SK-N-SH treated with all-trans-retinoic acid at 6 μM for 48 hours (cell line): ENCODE measurements at regions not wholly inside any gene's neighbourhood (a gene's known extent, or its start where the extent isn't known, plus 50 kb on each side); places are given as distances from the start of the nearest gene placed in this dataset.

Experiments
- ATAC-seq: fragments of 200-7000 bp; cut with Tn5 transposase; 3 replicates; pipeline ENCODE4 v1.9.1; 2020; ENCODE audit warnings: mild to moderate bottlenecking, moderate library complexity
- ARNTL ChIP-seq: fragments of 450-650 bp; formaldehyde crosslinking; IDR thresholded peaks from 2 replicates; pipeline ENCODE4 v1.5.0; 2020; ENCODE audit warnings: low read depth, mild to moderate bottlenecking, moderate library complexity, borderline replicate concordance
- BACH2 ChIP-seq: fragments of 250-450 bp; sonication (Bioruptor Pico); IDR thresholded peaks from 2 replicates; pipeline ENCODE4 v1.9.0; 2021; ENCODE audit warnings: mild to moderate bottlenecking, borderline replicate concordance
- CREB5 ChIP-seq: fragments of 250-450 bp; sonication (Bioruptor Pico); IDR thresholded peaks from 2 replicates; pipeline ENCODE4 v1.5.1; 2020; ENCODE audit warnings: low read depth, mild to moderate bottlenecking, moderate library complexity
- CSDC2 ChIP-seq: fragments of 250-450 bp; sonication (Bioruptor Pico); IDR thresholded peaks from 2 replicates; pipeline ENCODE4 v1.5.0; 2020; ENCODE audit warnings: mild to moderate bottlenecking, moderate library complexity
- CSRNP3 ChIP-seq: fragments of 250-450 bp; sonication (Bioruptor Pico); IDR thresholded peaks from 2 replicates; pipeline ENCODE4 v1.5.1; 2021; ENCODE audit warnings: mild to moderate bottlenecking, moderate library complexity
- ESRRG ChIP-seq: fragments of 250-450 bp; sonication (Bioruptor Pico); IDR thresholded peaks from 2 replicates; pipeline ENCODE4 v1.6.1; 2021; ENCODE audit warnings: mild to moderate bottlenecking
- GLIS3 ChIP-seq: fragments of 250-450 bp; sonication (Bioruptor Pico); IDR thresholded peaks from 2 replicates; pipeline ENCODE4 v1.5.0; 2020; ENCODE audit warnings: mild to moderate bottlenecking, moderate library complexity
- ISL1 ChIP-seq: fragments of 250-450 bp; sonication (Bioruptor Pico); IDR thresholded peaks from 2 replicates; pipeline ENCODE4 v2.1.2; 2022; ENCODE audit warnings: mild to moderate bottlenecking, moderate library complexity
- OSR1 ChIP-seq: fragments of 250-450 bp; sonication (Bioruptor Pico); IDR thresholded peaks from 2 replicates; pipeline ENCODE4 v1.8.0; 2022; ENCODE audit warnings: moderate library complexity, mild to moderate bottlenecking, inconsistent platforms
- PATZ1 ChIP-seq: fragments of 250-450 bp; sonication (Bioruptor Pico); IDR thresholded peaks from 2 replicates; pipeline ENCODE4 v1.8.0; 2020; ENCODE audit warnings: mild to moderate bottlenecking, moderate library complexity, borderline replicate concordance
- POU6F1 ChIP-seq: fragments of 250-450 bp; sonication (Bioruptor Pico); IDR thresholded peaks from 2 replicates; pipeline ENCODE4 v1.8.0; 2021; ENCODE audit warnings: low read depth, mild to moderate bottlenecking, moderate library complexity, borderline replicate concordance
- RARB ChIP-seq: fragments of 250-450 bp; sonication (Bioruptor Pico); IDR thresholded peaks from 2 replicates; pipeline ENCODE4 v1.8.0; 2021; ENCODE audit warnings: mild to moderate bottlenecking, moderate library complexity
- SNAI2 ChIP-seq: fragments of 250-450 bp; sonication (Bioruptor Pico); IDR thresholded peaks from 2 replicates; pipeline ENCODE4 v1.5.0; 2020; ENCODE audit warnings: mild to moderate bottlenecking, moderate library complexity
- TCF4 ChIP-seq: fragments of 250-450 bp; sonication (Bioruptor Pico); IDR thresholded peaks from 2 replicates; pipeline ENCODE4 v1.8.0; 2021; ENCODE audit warnings: mild to moderate bottlenecking, moderate library complexity, borderline replicate concordance
- TOX ChIP-seq: fragments of 250-450 bp; sonication (Bioruptor Pico); IDR thresholded peaks from 2 replicates; pipeline ENCODE4 v1.8.0; 2021; ENCODE audit warnings: mild to moderate bottlenecking, moderate library complexity, borderline replicate concordance
- TSHZ2 ChIP-seq: fragments of 250-450 bp; sonication (Bioruptor Pico); IDR thresholded peaks from 2 replicates; pipeline ENCODE4 v1.5.0; 2020; ENCODE audit warnings: mild to moderate bottlenecking, moderate library complexity
- ZC3H10 ChIP-seq: fragments of 250-450 bp; sonication (Bioruptor Pico); IDR thresholded peaks from 2 replicates; pipeline ENCODE4 v1.5.1; 2021; ENCODE audit warnings: mild to moderate bottlenecking, moderate library complexity
- ZFP3 ChIP-seq: fragments of 250-450 bp; sonication (Bioruptor Pico); IDR thresholded peaks from 2 replicates; pipeline ENCODE4 v1.5.0; 2020; ENCODE audit warnings: mild to moderate bottlenecking, moderate library complexity
- ZFP30 ChIP-seq: fragments of 450-650 bp; formaldehyde crosslinking; IDR thresholded peaks from 2 replicates; pipeline ENCODE4 v1.5.0; 2022; ENCODE audit warnings: mild to moderate bottlenecking, moderate library complexity
- ZNF70 ChIP-seq: fragments of 450-650 bp; formaldehyde crosslinking; IDR thresholded peaks from 2 replicates; pipeline ENCODE4 v1.5.0; 2020; ENCODE audit warnings: mild to moderate bottlenecking, moderate library complexity
- ZNF8 ChIP-seq: fragments of 450-650 bp; formaldehyde crosslinking; IDR thresholded peaks from 2 replicates; pipeline ENCODE4 v1.5.0; 2020; ENCODE audit warnings: mild to moderate bottlenecking, moderate library complexity

- TF ChIP-seq TCF4 (CRISPR knock-in tag) (no peak), ZNF8 (CRISPR knock-in tag) (no peak), CREB5 (CRISPR knock-in tag) (no peak), ARNTL (CRISPR knock-in tag) (no peak), BACH2 (CRISPR knock-in tag) (no peak), ZNF70 (CRISPR knock-in tag) (no peak), ESRRG (CRISPR knock-in tag) (no peak)
- no peak for ATAC-seq
Observed at GRCh38 chr1:234704106-234704887, 94.3 kb upstream of the IRF2BP2 start.

- no peak for TF ChIP-seq ZFP30 (CRISPR knock-in tag)
- no peak for TF ChIP-seq TSHZ2
- TF ChIP-seq TOX (CRISPR knock-in tag), result no peak
- no peak for TF ChIP-seq ISL1 (CRISPR knock-in tag)
- TF ChIP-seq OSR1 (CRISPR knock-in tag), result no peak
- no peak for ATAC-seq
Observed at GRCh38 chr1:234702342-234703000, 92.5 kb upstream of the IRF2BP2 start.

- ATAC-seq, result no peak
- TF ChIP-seq ZNF70 (CRISPR knock-in tag), result no peak
- no peak for TF ChIP-seq TSHZ2
- TF ChIP-seq TOX (CRISPR knock-in tag), result no peak
- TF ChIP-seq ZFP3 (CRISPR knock-in tag), result no peak
- TF ChIP-seq BACH2 (CRISPR knock-in tag), result no peak
- TF ChIP-seq ISL1 (CRISPR knock-in tag), result no peak
- TF ChIP-seq CSDC2 (CRISPR knock-in tag), result no peak
- no peak for TF ChIP-seq ZC3H10 (CRISPR knock-in tag)
- no peak for TF ChIP-seq TCF4 (CRISPR knock-in tag)
- TF ChIP-seq ZNF8 (CRISPR knock-in tag), result no peak
- TF ChIP-seq RARB, result no peak
- TF ChIP-seq CSRNP3, result no peak
- TF ChIP-seq SNAI2 (CRISPR knock-in tag), result no peak
- no peak for TF ChIP-seq ZFP30 (CRISPR knock-in tag)
- no peak for TF ChIP-seq PATZ1
- no peak for TF ChIP-seq CREB5 (CRISPR knock-in tag)
- TF ChIP-seq POU6F1 (CRISPR knock-in tag), result no peak
- TF ChIP-seq ESRRG (CRISPR knock-in tag), result no peak
- TF ChIP-seq GLIS3 (CRISPR knock-in tag), result no peak
Observed at GRCh38 chr1:234701737-234702341, 91.9 kb upstream of the IRF2BP2 start.
